ENCODE measurements at regions not wholly inside any gene's neighbourhood (a gene's known extent, or its start where the extent isn't known, plus 50 kb on each side); places are given as distances from the start of the nearest gene placed in this dataset.

GRCh38 chr9:129383561-129384490 lies 205.8 kb upstream of the IER5L start:
- TF ChIP-seq CREB5 (CRISPR knock-in tag; IDR thresholded peaks at IDR 0.05; ENCODE audit: low read depth) (no peak), ISL1 (CRISPR knock-in tag; IDR thresholded peaks at IDR 0.05) (no peak), ZFP3 (CRISPR knock-in tag; IDR thresholded peaks at IDR 0.05) (no peak), ZFP30 (CRISPR knock-in tag; IDR thresholded peaks at IDR 0.05) (no peak), BACH2 (CRISPR knock-in tag; IDR thresholded peaks at IDR 0.05; ENCODE audit: borderline replicate concordance) (no peak), ZNF70 (CRISPR knock-in tag; IDR thresholded peaks at IDR 0.05) (no peak), SNAI2 (CRISPR knock-in tag; IDR thresholded peaks at IDR 0.05) (no peak), PATZ1 (CRISPR knock-in tag; IDR thresholded peaks at IDR 0.05; ENCODE audit: borderline replicate concordance) (no peak), TCF4 (CRISPR knock-in tag; IDR thresholded peaks at IDR 0.05; ENCODE audit: borderline replicate concordance) (no peak), GLIS3 (CRISPR knock-in tag; IDR thresholded peaks at IDR 0.05) (no peak), ZC3H10 (CRISPR knock-in tag; IDR thresholded peaks at IDR 0.05) (no peak)

All from SK-N-SH treated with all-trans-retinoic acid at 6 μM for 48 hours (cell line).